ENCODE measurements at regions not wholly inside any gene's neighbourhood (a gene's known extent, or its start where the extent isn't known, plus 50 kb on each side); places are given as distances from the start of the nearest gene placed in this dataset.

- TF ChIP-seq GATA2 (IDR thresholded peaks at IDR 0.05; ENCODE audit: low read depth, low read length) = no peak
- TF ChIP-seq GATA3 (IDR thresholded peaks at IDR 0.05; ENCODE audit: low read depth, low read length) = no peak
Measured at GRCh38 chr9:7968687-7969086, 169.1 kb upstream of the DMAC1 start.

All from SH-SY5Y (cell line).